RWPE2 (cell line): ENCODE measurements at regions not wholly inside any gene's neighbourhood (a gene's known extent, or its start where the extent isn't known, plus 50 kb on each side); places are given as distances from the start of the nearest gene placed in this dataset.

ENCODE experiments used
- ATAC-seq: fragments of 200-7000 bp; cut with Tn5 transposase; 3 replicates; pipeline ENCODE4 v1.9.1; 2021; ENCODE audit warnings: low read depth
- DNase-seq: peaks from one replicate; pipeline ENCODE4 v3.0.0-alpha.2; 2020; ENCODE audit warnings: low spot score
- H3K27ac ChIP-seq: fragments of 450-650 bp; 2 replicates; pipeline ENCODE4 v1.5.1; 2017; ENCODE audit warnings: mild to moderate bottlenecking; ENCODE audit not compliant: poor library complexity, severe bottlenecking
- H3K27me3 ChIP-seq: fragments of 250-450 bp; sonication (Bioruptor Pico); 2 replicates; pipeline ENCODE4 v1.5.1; 2021; ENCODE audit warnings: mild to moderate bottlenecking, moderate library complexity; ENCODE audit not compliant: insufficient read depth, poor library complexity, severe bottlenecking
- H3K36me3 ChIP-seq: fragments of 250-450 bp; sonication (Bioruptor Pico); 2 replicates; pipeline ENCODE4 v1.5.1; 2020; ENCODE audit warnings: low read depth, mild to moderate bottlenecking, moderate library complexity
- H3K4me1 ChIP-seq: fragments of 250-450 bp; sonication (Bioruptor Pico); 2 replicates; pipeline ENCODE4 v1.5.1; 2021; ENCODE audit warnings: mild to moderate bottlenecking, moderate library complexity; ENCODE audit not compliant: insufficient read depth, poor library complexity, severe bottlenecking
- H3K4me3 ChIP-seq: fragments of 250-450 bp; sonication (Bioruptor Pico); 2 replicates; pipeline ENCODE4 v1.5.1; 2021; ENCODE audit warnings: mild to moderate bottlenecking, moderate library complexity; ENCODE audit not compliant: severe bottlenecking
- H3K9me3 ChIP-seq: fragments of 250-450 bp; sonication (Bioruptor Pico); 2 replicates; pipeline ENCODE4 v1.5.1; 2021; ENCODE audit warnings: mild to moderate bottlenecking, moderate library complexity; ENCODE audit not compliant: severe bottlenecking
- TF ChIP-seq, protein P1 (sequence below): fragments of 450-650 bp; IDR thresholded peaks from one replicate; pipeline ENCODE4 v1.5.1; 2017; ENCODE audit warnings: mild to moderate bottlenecking, moderate library complexity; ENCODE audit not compliant: poor library complexity, severe bottlenecking

DNA sequence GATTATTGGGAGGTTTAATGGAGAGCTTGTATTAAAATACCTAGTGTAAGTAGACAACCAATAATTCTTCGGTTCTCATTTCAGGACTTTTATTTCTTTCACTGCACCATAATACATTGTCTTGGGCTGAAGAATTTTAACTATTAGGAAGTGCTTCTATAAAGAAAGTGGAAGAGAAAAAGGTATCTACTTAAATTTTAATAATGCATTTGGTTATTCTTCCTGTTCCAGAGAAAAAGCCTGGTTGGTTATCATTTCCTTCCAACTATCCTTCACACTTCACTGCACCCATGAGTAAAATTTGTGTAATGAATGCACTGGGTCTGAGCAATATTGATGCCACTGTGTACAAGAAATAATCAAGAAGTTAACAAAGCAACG is 629.0 kb upstream of the DPP6 start:
- H3K4me3 ChIP-seq = no peak overlapping the region
- no peaks in the 10 kb centered on the region for H3K36me3 ChIP-seq
- DNase-seq (no peak), ATAC-seq (no peak)
- H3K27me3 ChIP-seq = no peaks in the 10 kb centered on the region
- TF ChIP-seq, protein P1, sequence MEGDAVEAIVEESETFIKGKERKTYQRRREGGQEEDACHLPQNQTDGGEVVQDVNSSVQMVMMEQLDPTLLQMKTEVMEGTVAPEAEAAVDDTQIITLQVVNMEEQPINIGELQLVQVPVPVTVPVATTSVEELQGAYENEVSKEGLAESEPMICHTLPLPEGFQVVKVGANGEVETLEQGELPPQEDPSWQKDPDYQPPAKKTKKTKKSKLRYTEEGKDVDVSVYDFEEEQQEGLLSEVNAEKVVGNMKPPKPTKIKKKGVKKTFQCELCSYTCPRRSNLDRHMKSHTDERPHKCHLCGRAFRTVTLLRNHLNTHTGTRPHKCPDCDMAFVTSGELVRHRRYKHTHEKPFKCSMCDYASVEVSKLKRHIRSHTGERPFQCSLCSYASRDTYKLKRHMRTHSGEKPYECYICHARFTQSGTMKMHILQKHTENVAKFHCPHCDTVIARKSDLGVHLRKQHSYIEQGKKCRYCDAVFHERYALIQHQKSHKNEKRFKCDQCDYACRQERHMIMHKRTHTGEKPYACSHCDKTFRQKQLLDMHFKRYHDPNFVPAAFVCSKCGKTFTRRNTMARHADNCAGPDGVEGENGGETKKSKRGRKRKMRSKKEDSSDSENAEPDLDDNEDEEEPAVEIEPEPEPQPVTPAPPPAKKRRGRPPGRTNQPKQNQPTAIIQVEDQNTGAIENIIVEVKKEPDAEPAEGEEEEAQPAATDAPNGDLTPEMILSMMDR = no peak
- H3K9me3 ChIP-seq = peaks cover 2% of the 10 kb centered on the region
- H3K4me1 ChIP-seq = no peaks in the 10 kb centered on the region
- no peak overlapping the region for H3K27ac ChIP-seq

DNA sequence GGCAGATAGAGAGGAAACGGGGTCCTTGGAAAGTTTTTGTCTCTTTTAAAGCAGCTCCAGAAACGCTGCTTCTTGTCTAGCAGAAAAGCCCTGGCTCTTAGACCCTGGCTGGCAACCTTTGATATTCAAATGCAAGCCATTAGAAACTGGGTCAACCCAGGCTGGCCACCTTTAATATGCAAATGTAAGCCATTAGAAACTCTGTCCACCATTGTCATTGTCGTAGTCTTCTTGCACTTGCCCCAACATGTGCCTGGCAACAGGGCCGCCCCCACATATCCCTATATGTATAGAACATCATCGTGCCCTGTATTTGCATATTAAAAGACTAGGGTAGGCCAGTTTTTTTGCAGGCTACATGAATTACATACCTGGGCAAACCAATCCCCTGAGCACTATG is 621.3 kb upstream of the DPP6 start:
- Histone ChIP-seq H3K36me3 (no peaks in the 10 kb centered on the region), H3K4me1 (no peaks in the 10 kb centered on the region), H3K27ac (no peak overlapping the region), H3K4me3 (no peak overlapping the region), H3K27me3 (no peaks in the 10 kb centered on the region), H3K9me3 (no peaks in the 10 kb centered on the region)
- no peak for DNase-seq
- no peak for ATAC-seq
- TF ChIP-seq, protein P1 = no peak

GRCh38 chr7:153432063-153432462 is 620.1 kb upstream of the DPP6 start:
- Histone ChIP-seq H3K4me3 (no peak overlapping the region), H3K27ac (no peak overlapping the region), H3K4me1 (no peaks in the 10 kb centered on the region), H3K36me3 (no peaks in the 10 kb centered on the region), H3K9me3 (no peaks in the 10 kb centered on the region), H3K27me3 (no peaks in the 10 kb centered on the region)
- DNase-seq (no peak), ATAC-seq (no peak)
- TF ChIP-seq, protein P1 = no peak

GRCh38 chr7:153433223-153433622 is 619.0 kb upstream of the DPP6 start:
- no peaks in the 10 kb centered on the region for H3K4me1 ChIP-seq
- TF ChIP-seq, protein P1 = no peak
- no peak overlapping the region for H3K4me3 ChIP-seq

DNA sequence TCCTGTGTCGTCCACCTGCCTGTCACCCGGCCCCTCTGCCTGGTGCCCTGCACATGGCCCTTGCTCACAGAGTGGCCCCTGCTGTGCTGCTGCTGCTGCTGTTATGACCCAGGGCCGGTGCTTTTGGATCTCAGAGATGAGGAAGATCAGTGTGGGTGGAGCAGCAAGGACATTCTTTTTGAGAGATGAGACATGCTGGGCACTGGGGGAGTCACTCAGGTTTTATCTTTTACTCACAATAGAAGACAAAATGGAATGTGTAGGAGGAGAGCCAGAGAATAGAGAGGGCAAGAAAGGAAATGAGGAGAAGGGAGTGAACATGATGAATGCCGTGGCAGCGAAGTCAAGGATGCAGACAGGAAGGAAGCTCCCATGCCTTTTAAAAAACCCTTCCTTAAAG is 611.5 kb upstream of the DPP6 start:
- H3K36me3 ChIP-seq = no peaks in the 10 kb centered on the region
- no peaks in the 10 kb centered on the region for H3K4me1 ChIP-seq
- no peaks in the 10 kb centered on the region for H3K27me3 ChIP-seq
- H3K4me3 ChIP-seq = no peak overlapping the region
- H3K27ac ChIP-seq = no peak overlapping the region
- H3K9me3 ChIP-seq = no peaks in the 10 kb centered on the region
- no peak for ATAC-seq
- no peak for DNase-seq
- TF ChIP-seq, protein P1 = no peak

More at GRCh38 chr7:153433223-153433622, 619.0 kb upstream of the DPP6 start:
- ATAC-seq (no peak), DNase-seq (no peak)
- H3K27me3 ChIP-seq = no peaks in the 10 kb centered on the region
- no peaks in the 10 kb centered on the region for H3K36me3 ChIP-seq
- no peaks in the 10 kb centered on the region for H3K9me3 ChIP-seq
- H3K27ac ChIP-seq = no peak overlapping the region
